Keratinocyte (primary cell): ENCODE measurements at regions not wholly inside any gene's neighbourhood (a gene's known extent, or its start where the extent isn't known, plus 50 kb on each side); places are given as distances from the start of the nearest gene placed in this dataset.
"Not testable (repeated sequence)": the region's sequence is repeated elsewhere in the genome, so short reads cannot be mapped to it uniquely, and the experiment has no call there.

ENCODE experiments used
- DNase-seq: peaks from one replicate; pipeline ENCODE4 v3.0.0-alpha.2; 2011; ENCODE audit warnings: low read depth, missing footprints, low spot score
- FAIRE-seq: peaks from 2 replicates; lab custom pipeline; 2011; peaks lifted over from hg19 to GRCh38; lab: Jason Lieb, UNC
- H2AFZ ChIP-seq: 2 replicates; pipeline ENCODE4 v1.6.0; 2012; ENCODE audit warnings: low read length, control low read depth, inconsistent platforms; ENCODE audit not compliant: control insufficient read depth
- H3K27ac ChIP-seq: 2 replicates; pipeline ENCODE4 v1.5.1; 2011; ENCODE audit warnings: low read length; ENCODE audit not compliant: control insufficient read depth, insufficient read depth
- H3K27me3 ChIP-seq: 3 replicates; pipeline ENCODE4 v1.6.0; 2011; ENCODE audit warnings: low read length; ENCODE audit not compliant: control insufficient read depth, insufficient read depth; ENCODE audit errors: extremely low read depth
- H3K36me3 ChIP-seq, 2 experiments: 2 replicates in 1 of 2; 3 replicates in 1 of 2; pipeline ENCODE4 v1.5.1; 2011; ENCODE audit warnings: low read length in 2 of 2, mild to moderate bottlenecking in 1 of 2; ENCODE audit not compliant: control insufficient read depth in 2 of 2, insufficient read depth in 2 of 2; ENCODE audit errors: extremely low read depth in 1 of 2
- H3K4me1 ChIP-seq: 3 replicates; pipeline ENCODE4 v1.5.1; 2011; ENCODE audit warnings: low read length; ENCODE audit not compliant: control insufficient read depth, insufficient read depth; ENCODE audit errors: extremely low read depth
- H3K4me2 ChIP-seq: 3 replicates; pipeline ENCODE4 v1.6.0; 2011; ENCODE audit warnings: low read depth, low read length; ENCODE audit not compliant: control insufficient read depth, insufficient read depth; ENCODE audit errors: extremely low read depth
- H3K4me3 ChIP-seq, 3 experiments: fragments of 200-600 bp in 1 of 3; sonication (generic) in 1 of 3; 2 replicates in 2 of 3; 3 replicates in 1 of 3; pipeline ENCODE4 v1.5.1; 2011 to 2016; ENCODE audit warnings: low read length in 3 of 3, mild to moderate bottlenecking in 3 of 3, control low read depth in 2 of 3, inconsistent platforms in 1 of 3, low read depth in 1 of 3, mixed read lengths in 1 of 3, mixed run types in 1 of 3, moderate library complexity in 1 of 3; ENCODE audit not compliant: control insufficient read depth in 2 of 3, insufficient read depth in 2 of 3; ENCODE audit errors: extremely low read depth in 1 of 3
- H3K79me2 ChIP-seq: 2 replicates; pipeline ENCODE4 v1.6.0; 2012; ENCODE audit warnings: low read length; ENCODE audit not compliant: control insufficient read depth, insufficient read depth
- H3K9ac ChIP-seq: 3 replicates; pipeline ENCODE4 v1.6.0; 2011; ENCODE audit warnings: low read length; ENCODE audit not compliant: control insufficient read depth, insufficient read depth; ENCODE audit errors: extremely low read depth
- H3K9me1 ChIP-seq: 3 replicates; pipeline ENCODE4 v1.6.0; 2011; ENCODE audit warnings: low read length; ENCODE audit not compliant: control insufficient read depth, insufficient read depth; ENCODE audit errors: extremely low read depth
- H3K9me3 ChIP-seq: 2 replicates; pipeline ENCODE4 v1.5.1; 2012; ENCODE audit warnings: low read depth, low read length; ENCODE audit not compliant: control insufficient read depth
- H4K20me1 ChIP-seq: 3 replicates; pipeline ENCODE4 v1.6.0; 2011; ENCODE audit warnings: low read length; ENCODE audit not compliant: control insufficient read depth, insufficient read depth; ENCODE audit errors: extremely low read depth
- CTCF ChIP-seq, 3 experiments: IDR thresholded peaks in 1 of 3; conservative IDR thresholded peaks in 1 of 3; optimal IDR thresholded peaks in 1 of 3; 2 replicates in 2 of 3; 3 replicates in 1 of 3; pipeline versions ENCODE3 to v1.5.1; 2011; ENCODE audit warnings: low read length in 3 of 3, mild to moderate bottlenecking in 3 of 3, moderate library complexity in 2 of 3, control low read depth in 1 of 3, inconsistent platforms in 1 of 3; ENCODE audit not compliant: insufficient read depth in 2 of 3; ENCODE audit errors: extremely low read depth in 1 of 3
- EZH2 ChIP-seq: IDR thresholded peaks from one replicate; pipeline ENCODE4 v1.6.1; 2012; ENCODE audit warnings: inconsistent platforms, mild to moderate bottlenecking, low read length, moderate library complexity
- dilution Hi-C: fragments of 300-500 bp; cut with MboI; formaldehyde crosslinking; loops from one replicate; pipeline ENCODE4 v1.7.0; 2020; ENCODE audit warnings: low sequenced_read_pairs; ENCODE audit not compliant: extremely low pct_ligation_motif_present

GRCh38 chr2:4981802-4982409 is 710.3 kb upstream of the SOX11 start:
- Histone ChIP-seq H2AFZ (no peak overlapping the region), H4K20me1 (no peaks in the 10 kb centered on the region), H3K9me3 (no peaks in the 10 kb centered on the region), H3K9ac (no peak overlapping the region), H3K36me3 (no peaks in the 10 kb centered on the region), H3K79me2 (no peaks in the 10 kb centered on the region), H3K4me1 (no peaks in the 10 kb centered on the region), H3K27ac (no peak overlapping the region), H3K27me3 (no peaks in the 10 kb centered on the region), H3K4me2 (no peak overlapping the region), H3K4me3 (no peak overlapping the region), H3K9me1 (no peaks in the 10 kb centered on the region)
- TF ChIP-seq CTCF (optimal IDR thresholded peaks at IDR 0.05 in 1 of 3, IDR thresholded peaks at IDR 0.05 in 1 of 3, conservative IDR thresholded peaks at IDR 0.05 in 1 of 3; ENCODE audit: extremely low read depth in 1 of 3, insufficient read depth in 2 of 3, low read length in 3 of 3) (no peak), EZH2 (no peak)
- FAIRE-seq (no peak), DNase-seq (no peak)
- dilution Hi-C loops = no loop called here

- H3K4me3 ChIP-seq, H3K27ac ChIP-seq, H3K79me2 ChIP-seq, H3K9me1 ChIP-seq, H3K36me3 ChIP-seq, H3K9me3 ChIP-seq, H3K9ac ChIP-seq, DNase-seq, H4K20me1 ChIP-seq, dilution Hi-C loops, H3K4me1 ChIP-seq, FAIRE-seq, H2AFZ ChIP-seq, H3K4me2 ChIP-seq, H3K27me3 ChIP-seq: not testable (repeated sequence)
Measured at GRCh38 chr2:4988444-4988843, 703.7 kb upstream of the SOX11 start.

- Histone ChIP-seq H4K20me1 (no peaks in the 10 kb centered on the region), H3K4me2 (no peak overlapping the region), H3K27me3 (no peaks in the 10 kb centered on the region), H3K4me1 (no peaks in the 10 kb centered on the region), H3K9ac (no peak overlapping the region), H3K9me3 (no peaks in the 10 kb centered on the region), H3K4me3 (no peak overlapping the region), H3K36me3 (no peaks in the 10 kb centered on the region), H3K27ac (no peak overlapping the region), H2AFZ (no peak overlapping the region), H3K9me1 (no peaks in the 10 kb centered on the region), H3K79me2 (no peaks in the 10 kb centered on the region)
- TF ChIP-seq CTCF (optimal IDR thresholded peaks at IDR 0.05 in 1 of 3, IDR thresholded peaks at IDR 0.05 in 1 of 3, conservative IDR thresholded peaks at IDR 0.05 in 1 of 3; ENCODE audit: extremely low read depth in 1 of 3, insufficient read depth in 2 of 3, low read length in 3 of 3) (peak in 1 of 3 experiments; percentile 19), EZH2 (no peak)
- dilution Hi-C loops = no loop called here
- DNase-seq = no peak
- no peak for FAIRE-seq
Measured at GRCh38 chr2:4992226-4992625, 700.0 kb upstream of the SOX11 start.
